HT1080 (cell line): ENCODE measurements at regions not wholly inside any gene's neighbourhood (a gene's known extent, or its start where the extent isn't known, plus 50 kb on each side); places are given as distances from the start of the nearest gene placed in this dataset.
"Not testable (repeated sequence)": the region's sequence is repeated elsewhere in the genome, so short reads cannot be mapped to it uniquely, and the experiment has no call there.

Source experiments
- DNase-seq: peaks from one replicate; pipeline ENCODE4 v3.0.0-alpha.2; 2015; ENCODE audit warnings: low read depth

- no peak for DNase-seq
Observed at GRCh38 chr6:68159433-68159832, 475.6 kb upstream of the ADGRB3 start.

GRCh38 chr6:68158256-68158655 lies 476.8 kb upstream of the ADGRB3 start:
- DNase-seq, result no peak

GRCh38 chr6:68144667-68145066 lies 490.4 kb upstream of the ADGRB3 start:
- DNase-seq, result no peak

- DNase-seq, result no peak
Observed at GRCh38 chr6:68141190-68141589, 493.9 kb upstream of the ADGRB3 start.

- no peak for DNase-seq
Observed at GRCh38 chr6:68139130-68139529, 496.0 kb upstream of the ADGRB3 start.

- DNase-seq, result peak; percentile 36
Observed at GRCh38 chr6:68134796-68135195, 500.3 kb upstream of the ADGRB3 start.

GRCh38 chr6:68128211-68128610 lies 506.9 kb upstream of the ADGRB3 start:
- DNase-seq, result no peak

- DNase-seq, result no peak
Observed at GRCh38 chr6:68127074-68127473, 508.0 kb upstream of the ADGRB3 start.

GRCh38 chr6:68126089-68126749 lies 508.9 kb upstream of the ADGRB3 start:
- no peak for DNase-seq

- not testable (repeated sequence) for DNase-seq
Observed at GRCh38 chr6:68122975-68123374, 512.1 kb upstream of the ADGRB3 start.

- DNase-seq, result no peak
Observed at GRCh38 chr6:68122032-68122431, 513.0 kb upstream of the ADGRB3 start.

GRCh38 chr6:68120954-68121353 lies 514.1 kb upstream of the ADGRB3 start:
- not testable (repeated sequence) for DNase-seq

GRCh38 chr6:68114463-68115047 lies 520.5 kb upstream of the ADGRB3 start:
- no peak for DNase-seq

GRCh38 chr6:68108233-68108835 lies 526.7 kb upstream of the ADGRB3 start:
- DNase-seq, result peak; percentile 68

- no peak for DNase-seq
Observed at GRCh38 chr6:68094070-68094469, 541.0 kb upstream of the ADGRB3 start.

- DNase-seq, result peak; percentile 43
Observed at GRCh38 chr6:68087399-68088133, 547.5 kb upstream of the ADGRB3 start.

- no peak for DNase-seq
Observed at GRCh38 chr6:68086199-68086598, 548.9 kb upstream of the ADGRB3 start.

GRCh38 chr6:68085599-68085998 lies 549.5 kb upstream of the ADGRB3 start:
- not testable (repeated sequence) for DNase-seq

- DNase-seq, result peak; percentile 40
Observed at GRCh38 chr6:68082086-68082485, 553.0 kb upstream of the ADGRB3 start.

GRCh38 chr6:68080074-68080473 lies 555.0 kb upstream of the ADGRB3 start:
- DNase-seq, result no peak

GRCh38 chr6:68077661-68078060 lies 557.4 kb upstream of the ADGRB3 start:
- no peak for DNase-seq

GRCh38 chr6:68071740-68072139 lies 563.3 kb upstream of the ADGRB3 start:
- no peak for DNase-seq
